Cardiac muscle cell (in vitro differentiated cells and primary cell): ENCODE measurements at regions not wholly inside any gene's neighbourhood (a gene's known extent, or its start where the extent isn't known, plus 50 kb on each side); places are given as distances from the start of the nearest gene placed in this dataset.

Experiments
- DNase-seq, 2 donors: peaks; one replicate each; pipeline versions ENCODE4 v3.0.0 to v3.0.0-alpha.2; 2010 to 2017; ENCODE audit warnings: low read depth in 1 of 2, low spot score in 1 of 2
- H3K27ac ChIP-seq: fragments of 200-600 bp; sonication (generic); 2 replicates; pipeline ENCODE4 v1.5.1; 2016
- H3K27me3 ChIP-seq: fragments of 200-600 bp; sonication (generic); 2 replicates; pipeline ENCODE4 v1.6.0; 2016; ENCODE audit warnings: control low read depth
- H3K36me3 ChIP-seq: fragments of 200-600 bp; sonication (generic); 2 replicates; pipeline ENCODE4 v1.5.1; 2016; ENCODE audit warnings: control low read depth
- H3K4me1 ChIP-seq: fragments of 200-600 bp; sonication (generic); 2 replicates; pipeline ENCODE4 v1.8.1; 2017; ENCODE audit warnings: low read depth, mild to moderate bottlenecking, mixed run types
- H3K4me3 ChIP-seq: fragments of 200-600 bp; sonication (generic); 2 replicates; pipeline ENCODE4 v1.5.1; 2016; ENCODE audit warnings: mild to moderate bottlenecking
- H3K9me3 ChIP-seq: fragments of 200-600 bp; sonication (generic); 2 replicates; pipeline ENCODE4 v1.5.1; 2017; ENCODE audit warnings: low read depth, mild to moderate bottlenecking, control low read depth
- TF ChIP-seq, protein P1 (sequence below): IDR thresholded peaks from 2 replicates; pipeline ENCODE4 v1.5.1; 2012; ENCODE audit warnings: low read depth, mild to moderate bottlenecking, low read length

DNA sequence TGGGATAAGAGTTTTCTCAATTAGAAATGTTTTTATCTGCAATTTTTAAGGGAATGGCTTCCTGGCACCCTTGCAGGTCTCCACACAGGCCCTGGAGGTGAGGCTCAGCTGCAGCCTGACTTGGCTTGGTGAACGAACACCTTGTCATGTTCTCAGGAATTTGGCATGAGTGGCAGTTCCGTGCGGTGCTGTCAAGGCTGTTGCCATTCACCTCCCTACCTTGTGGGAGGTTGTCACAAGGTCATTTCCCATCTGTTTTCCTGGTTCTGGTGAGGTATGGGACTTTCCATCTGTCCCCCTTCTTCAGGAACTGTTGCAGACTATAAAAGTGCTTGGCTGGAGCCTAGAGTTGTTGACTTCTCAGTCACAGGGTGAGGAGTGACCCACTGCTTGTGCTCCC is 82.9 kb downstream of the ELOVL4 start:
- no peaks in the 10 kb centered on the region for H3K36me3 ChIP-seq
- H3K27me3 ChIP-seq, result no peaks in the 10 kb centered on the region
- DNase-seq, result no peak
- peaks cover 13% of the 10 kb centered on the region for H3K4me1 ChIP-seq
- TF ChIP-seq, protein P1, sequence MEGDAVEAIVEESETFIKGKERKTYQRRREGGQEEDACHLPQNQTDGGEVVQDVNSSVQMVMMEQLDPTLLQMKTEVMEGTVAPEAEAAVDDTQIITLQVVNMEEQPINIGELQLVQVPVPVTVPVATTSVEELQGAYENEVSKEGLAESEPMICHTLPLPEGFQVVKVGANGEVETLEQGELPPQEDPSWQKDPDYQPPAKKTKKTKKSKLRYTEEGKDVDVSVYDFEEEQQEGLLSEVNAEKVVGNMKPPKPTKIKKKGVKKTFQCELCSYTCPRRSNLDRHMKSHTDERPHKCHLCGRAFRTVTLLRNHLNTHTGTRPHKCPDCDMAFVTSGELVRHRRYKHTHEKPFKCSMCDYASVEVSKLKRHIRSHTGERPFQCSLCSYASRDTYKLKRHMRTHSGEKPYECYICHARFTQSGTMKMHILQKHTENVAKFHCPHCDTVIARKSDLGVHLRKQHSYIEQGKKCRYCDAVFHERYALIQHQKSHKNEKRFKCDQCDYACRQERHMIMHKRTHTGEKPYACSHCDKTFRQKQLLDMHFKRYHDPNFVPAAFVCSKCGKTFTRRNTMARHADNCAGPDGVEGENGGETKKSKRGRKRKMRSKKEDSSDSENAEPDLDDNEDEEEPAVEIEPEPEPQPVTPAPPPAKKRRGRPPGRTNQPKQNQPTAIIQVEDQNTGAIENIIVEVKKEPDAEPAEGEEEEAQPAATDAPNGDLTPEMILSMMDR, result no peak
- no peak overlapping the region for H3K4me3 ChIP-seq
- H3K27ac ChIP-seq, result no peak overlapping the region
- no peaks in the 10 kb centered on the region for H3K9me3 ChIP-seq

GRCh38 chr6:79864001-79864400 is 83.4 kb downstream of the ELOVL4 start:
- TF ChIP-seq, protein P1, result no peak
- peaks cover 13% of the 10 kb centered on the region for H3K4me1 ChIP-seq
- no peak overlapping the region for H3K27ac ChIP-seq
- peak in 1 of 2 donors; percentile 18 for DNase-seq
- H3K9me3 ChIP-seq, result no peaks in the 10 kb centered on the region
- no peaks in the 10 kb centered on the region for H3K27me3 ChIP-seq
- no peaks in the 10 kb centered on the region for H3K36me3 ChIP-seq
- H3K4me3 ChIP-seq, result no peak overlapping the region

DNA sequence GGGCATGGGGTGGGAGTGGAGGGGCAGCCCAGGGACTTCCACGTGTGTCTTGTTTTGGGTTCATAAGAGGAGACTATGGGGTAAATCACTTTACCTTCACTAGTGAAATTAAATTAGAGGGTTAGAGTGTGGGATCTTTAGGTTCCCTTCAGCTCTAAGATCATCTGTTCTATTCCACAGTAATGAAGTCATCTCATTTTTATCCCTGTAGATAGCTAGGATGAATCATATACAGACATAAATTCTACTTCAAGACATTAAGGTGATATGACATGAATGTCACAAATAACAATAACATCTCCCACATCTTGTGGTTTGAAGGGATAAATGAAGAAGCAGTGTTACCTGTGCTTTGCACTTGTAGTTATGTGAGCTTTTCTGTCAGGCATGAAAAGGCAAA is 83.8 kb downstream of the ELOVL4 start:
- H3K27ac ChIP-seq, result no peak overlapping the region
- DNase-seq, result no peak
- H3K9me3 ChIP-seq, result no peaks in the 10 kb centered on the region
- no peaks in the 10 kb centered on the region for H3K27me3 ChIP-seq
- H3K36me3 ChIP-seq, result no peaks in the 10 kb centered on the region
- H3K4me1 ChIP-seq, result peaks cover 13% of the 10 kb centered on the region
- no peak overlapping the region for H3K4me3 ChIP-seq
- TF ChIP-seq, protein P1, result no peak

- no peak overlapping the region for H3K27ac ChIP-seq
- H3K9me3 ChIP-seq, result no peaks in the 10 kb centered on the region
- H3K4me1 ChIP-seq, result peaks cover 10% of the 10 kb centered on the region
- no peak overlapping the region for H3K4me3 ChIP-seq
- H3K27me3 ChIP-seq, result no peaks in the 10 kb centered on the region
- TF ChIP-seq, protein P1, result no peak
- DNase-seq, result no peak
- H3K36me3 ChIP-seq, result no peaks in the 10 kb centered on the region
Observed at GRCh38 chr6:79862711-79863110, 84.6 kb downstream of the ELOVL4 start.

GRCh38 chr6:79862126-79862525 is 85.2 kb downstream of the ELOVL4 start:
- TF ChIP-seq, protein P1, result no peak
- no peak overlapping the region for H3K4me3 ChIP-seq
- H3K4me1 ChIP-seq, result peaks cover 8% of the 10 kb centered on the region
- H3K9me3 ChIP-seq, result no peaks in the 10 kb centered on the region
- no peak overlapping the region for H3K27ac ChIP-seq
- no peak for DNase-seq
- no peaks in the 10 kb centered on the region for H3K27me3 ChIP-seq
- H3K36me3 ChIP-seq, result no peaks in the 10 kb centered on the region

GRCh38 chr6:79861023-79861422 is 86.3 kb downstream of the ELOVL4 start:
- H3K4me3 ChIP-seq, result no peak overlapping the region
- no peaks in the 10 kb centered on the region for H3K27me3 ChIP-seq
- no peaks in the 10 kb centered on the region for H3K36me3 ChIP-seq
- H3K4me1 ChIP-seq, result peaks cover 8% of the 10 kb centered on the region
- DNase-seq, result peak in 1 of 2 donors; percentile 42
- TF ChIP-seq, protein P1, result no peak
- no peaks in the 10 kb centered on the region for H3K9me3 ChIP-seq
- H3K27ac ChIP-seq, result peak overlapping the region; percentile 76
